H9 (cell line): ENCODE measurements at regions not wholly inside any gene's neighbourhood (a gene's known extent, or its start where the extent isn't known, plus 50 kb on each side); places are given as distances from the start of the nearest gene placed in this dataset.

ENCODE experiments used
- DNase-seq: peaks from one replicate; pipeline ENCODE4 v3.0.0-alpha.2; 2017
- H2AFZ ChIP-seq: one replicate; pipeline ENCODE4 v1.6.1; 2013; ENCODE audit warnings: mild to moderate bottlenecking, low read length, control low read depth, moderate library complexity
- H2AK5ac ChIP-seq: 2 replicates; pipeline ENCODE4 v1.6.1; 2013; ENCODE audit warnings: low read length, control low read depth, mixed read lengths; ENCODE audit not compliant: insufficient read length
- H2BK120ac ChIP-seq: one replicate; pipeline ENCODE4 v1.6.1; 2013; ENCODE audit warnings: low read depth, mild to moderate bottlenecking, low read length, control low read depth, inconsistent platforms; ENCODE audit not compliant: poor library complexity, severe bottlenecking
- H2BK12ac ChIP-seq: 2 replicates; pipeline ENCODE4 v1.6.1; 2013; ENCODE audit warnings: low read length, control low read depth, mixed read lengths, low read depth; ENCODE audit not compliant: insufficient read length
- H2BK15ac ChIP-seq: 2 replicates; pipeline ENCODE4 v1.6.1; 2013; ENCODE audit warnings: low read depth, low read length, control low read depth
- H2BK20ac ChIP-seq: one replicate; pipeline ENCODE4 v1.6.1; 2013; ENCODE audit warnings: low read depth, mild to moderate bottlenecking, low read length, control low read depth, inconsistent platforms; ENCODE audit not compliant: poor library complexity, severe bottlenecking
- H2BK5ac ChIP-seq: 2 replicates; pipeline ENCODE4 v1.6.1; 2013; ENCODE audit warnings: low read length, control low read depth, mixed read lengths; ENCODE audit not compliant: insufficient read length
- H3K14ac ChIP-seq: 2 replicates; pipeline ENCODE4 v1.6.1; 2013; ENCODE audit warnings: low read length, control low read depth; ENCODE audit not compliant: insufficient read depth
- H3K18ac ChIP-seq: 2 replicates; pipeline ENCODE4 v1.6.1; 2013; ENCODE audit warnings: low read depth, mild to moderate bottlenecking, mixed read lengths, low read length, control low read depth; ENCODE audit not compliant: insufficient read length
- H3K23ac ChIP-seq: 2 replicates; pipeline ENCODE4 v1.6.1; 2013; ENCODE audit warnings: low read length, control low read depth, mixed read lengths, low read depth; ENCODE audit not compliant: insufficient read length
- H3K23me2 ChIP-seq: 2 replicates; pipeline ENCODE4 v1.6.1; 2013; ENCODE audit warnings: low read depth, mild to moderate bottlenecking, mixed read lengths, low read length, control low read depth; ENCODE audit not compliant: insufficient read length, poor library complexity, severe bottlenecking
- H3K27ac ChIP-seq: 2 replicates; pipeline ENCODE4 v1.5.1; 2013; ENCODE audit warnings: low read length, control low read depth, mixed read lengths, low read depth; ENCODE audit not compliant: insufficient read length
- H3K27me3 ChIP-seq: 2 replicates; pipeline ENCODE4 v1.6.1; 2013; ENCODE audit warnings: low read length, control low read depth, inconsistent platforms; ENCODE audit not compliant: insufficient read depth
- H3K4ac ChIP-seq: 2 replicates; pipeline ENCODE4 v1.6.1; 2013; ENCODE audit warnings: low read depth, mild to moderate bottlenecking, control low read depth, inconsistent platforms, low read length, moderate library complexity
- H3K4me1 ChIP-seq: 2 replicates; pipeline ENCODE4 v1.6.1; 2013; ENCODE audit warnings: low read length, control low read depth, inconsistent platforms; ENCODE audit not compliant: insufficient read depth
- H3K4me2 ChIP-seq: 2 replicates; pipeline ENCODE4 v1.6.1; 2013; ENCODE audit warnings: low read length, control low read depth, mixed read lengths; ENCODE audit not compliant: insufficient read length, insufficient read depth
- H3K56ac ChIP-seq: 2 replicates; pipeline ENCODE4 v1.6.1; 2013; ENCODE audit warnings: low read depth, mild to moderate bottlenecking, mixed read lengths, low read length, control low read depth; ENCODE audit not compliant: insufficient read length
- H3K79me1 ChIP-seq: 2 replicates; pipeline ENCODE4 v1.6.1; 2013; ENCODE audit warnings: low read depth, mild to moderate bottlenecking, moderate library complexity, low read length, control low read depth, inconsistent platforms; ENCODE audit not compliant: insufficient read depth, poor library complexity, severe bottlenecking
- H3K79me2 ChIP-seq: 2 replicates; pipeline ENCODE4 v1.6.1; 2013; ENCODE audit warnings: low read length, control low read depth, inconsistent platforms; ENCODE audit not compliant: insufficient read depth
- H3K9ac ChIP-seq: 2 replicates; pipeline ENCODE4 v1.6.1; 2013; ENCODE audit warnings: low read length, control low read depth, mixed read lengths; ENCODE audit not compliant: insufficient read length; ENCODE audit errors: extremely low read depth
- H3K9me3 ChIP-seq: one replicate; pipeline ENCODE4 v1.6.1; 2013; ENCODE audit warnings: low read depth, low read length, inconsistent platforms; ENCODE audit not compliant: control insufficient read depth
- H3T11ph ChIP-seq: one replicate; pipeline ENCODE4 v1.6.1; 2013; ENCODE audit warnings: mild to moderate bottlenecking, low read length, control low read depth, inconsistent platforms
- H4K20me1 ChIP-seq: one replicate; pipeline ENCODE4 v1.6.1; 2013; ENCODE audit not compliant: control insufficient read depth, insufficient read length, insufficient read depth
- H4K5ac ChIP-seq: 2 replicates; pipeline ENCODE4 v1.6.1; 2013; ENCODE audit warnings: low read depth, mild to moderate bottlenecking, mixed read lengths, low read length, control low read depth; ENCODE audit not compliant: insufficient read length
- H4K8ac ChIP-seq: replicated peaks from 2 replicates; pipeline ENCODE4 v1.6.1; 2013; ENCODE audit warnings: low read length, control low read depth, mixed read lengths, low read depth; ENCODE audit not compliant: insufficient read length
- H4K91ac ChIP-seq: 2 replicates; pipeline ENCODE4 v1.6.1; 2013; ENCODE audit warnings: low read depth, mild to moderate bottlenecking, moderate library complexity, mixed read lengths, low read length, control low read depth; ENCODE audit not compliant: insufficient read length
- H3K27ac Mint-ChIP-seq, 3 experiments: 2 replicates in 2 of 3; 3 replicates in 1 of 3; pipeline ENCODE4 v1.8.0; 2020 to 2021; ENCODE audit warnings: mixed read lengths in 3 of 3, mild to moderate bottlenecking in 1 of 3, moderate library complexity in 1 of 3
- H3K27me3 Mint-ChIP-seq: 2 replicates; pipeline ENCODE4 v1.8.0; 2021; ENCODE audit warnings: low read depth, mild to moderate bottlenecking, moderate library complexity, mixed read lengths
- H3K36me3 Mint-ChIP-seq, 3 experiments: 2 replicates in 2 of 3; 3 replicates in 1 of 3; pipeline ENCODE4 v1.8.0; 2020 to 2021; ENCODE audit warnings: low read depth in 3 of 3, mixed read lengths in 3 of 3; ENCODE audit not compliant: insufficient read depth in 1 of 3
- H3K4me1 Mint-ChIP-seq, 2 experiments: 2 replicates each; pipeline ENCODE4 v1.8.0; 2020; ENCODE audit warnings: mixed read lengths in 2 of 2
- H3K4me3 Mint-ChIP-seq, 2 experiments: 2 replicates in 1 of 2; 3 replicates in 1 of 2; pipeline ENCODE4 v1.8.0; 2020 to 2021; ENCODE audit warnings: mild to moderate bottlenecking in 2 of 2, mixed read lengths in 2 of 2, moderate library complexity in 1 of 2
- H3K9me3 Mint-ChIP-seq, 2 experiments: 2 replicates in 1 of 2; 3 replicates in 1 of 2; pipeline ENCODE4 v1.8.0; 2020; ENCODE audit warnings: mild to moderate bottlenecking in 2 of 2, mixed read lengths in 2 of 2, moderate library complexity in 1 of 2
- CTCF ChIP-seq: fragments of 200-600 bp; sonication (generic); conservative IDR thresholded peaks from 3 replicates; pipeline ENCODE4 v1.8.0; 2021; ENCODE audit warnings: antibody characterized with exemption, mild to moderate bottlenecking
- WGBS: extraction: QIAGEN DNeasy Blood & Tissue Kit; methylation state at CpG from one replicate; pipeline ENCODE4 v1.1.7; 2013; ENCODE audit warnings: missing lambda C conversion rate, low lambda C conversion rate, mixed read lengths; ENCODE audit not compliant: insufficient read length; ENCODE audit errors: extremely low coverage; 5-methylcytosine and 5-hydroxymethylcytosine counted together

- H2BK5ac ChIP-seq: no peak overlapping the region
- no peak overlapping the region for H4K5ac ChIP-seq
- H3K4me1 Mint-ChIP-seq: no peaks in the 10 kb centered on the region
- H3K9ac ChIP-seq: no peak overlapping the region
- no peak overlapping the region for H2AK5ac ChIP-seq
- no peak overlapping the region for H3K27ac Mint-ChIP-seq
- no peak overlapping the region for H3K4ac ChIP-seq
- H4K91ac ChIP-seq: no peak overlapping the region
- H3K36me3 Mint-ChIP-seq: no peaks in the 10 kb centered on the region
- no CpG with 5 or more reads among the region's 2 CpGs for WGBS
- H3K27me3 ChIP-seq: no peaks in the 10 kb centered on the region
- no peaks in the 10 kb centered on the region for H3K79me1 ChIP-seq
- H3K4me1 ChIP-seq: no peaks in the 10 kb centered on the region
- H3K27ac ChIP-seq: no peak overlapping the region
- H3K79me2 ChIP-seq: no peaks in the 10 kb centered on the region
- H4K8ac ChIP-seq: no peak overlapping the region
- no peak overlapping the region for H2BK120ac ChIP-seq
- H3K14ac ChIP-seq: no peak overlapping the region
- DNase-seq: no peak
- H3K9me3 Mint-ChIP-seq: no peaks in the 10 kb centered on the region
- H2BK20ac ChIP-seq: no peak overlapping the region
- no peaks in the 10 kb centered on the region for H4K20me1 ChIP-seq
- H3K23ac ChIP-seq: no peak overlapping the region
- no peak overlapping the region for H2BK15ac ChIP-seq
- H3K9me3 ChIP-seq: no peaks in the 10 kb centered on the region
- H3T11ph ChIP-seq: no peak overlapping the region
- H3K56ac ChIP-seq: no peak overlapping the region
- no peak overlapping the region for H3K4me3 Mint-ChIP-seq
- H3K23me2 ChIP-seq: no peaks in the 10 kb centered on the region
- TF ChIP-seq CTCF: no peak
- no peak overlapping the region for H3K4me2 ChIP-seq
- H3K18ac ChIP-seq: no peak overlapping the region
- no peak overlapping the region for H2AFZ ChIP-seq
- no peak overlapping the region for H2BK12ac ChIP-seq
- peaks cover 4% of the 10 kb centered on the region for H3K27me3 Mint-ChIP-seq
Measured at GRCh38 chr11:27812341-27812740, 112.1 kb upstream of the BDNF start.
